ENCODE measurements at regions not wholly inside any gene's neighbourhood (a gene's known extent, or its start where the extent isn't known, plus 50 kb on each side); places are given as distances from the start of the nearest gene placed in this dataset.

GRCh38 chr20:57080796-57081195 lies 185.6 kb downstream of the BMP7 start:
- DNase-seq (ENCODE audit: low read depth in 2 of 2) = no peak

- DNase-seq (ENCODE audit: low read depth in 2 of 2) = no peak
These were observed 184.0 kb downstream of the BMP7 start for GRCh38 chr20:57082357-57082945.

GRCh38 chr20:57083072-57083471 lies 183.4 kb downstream of the BMP7 start:
- no peak for DNase-seq (ENCODE audit: low read depth in 2 of 2)

- no peak for DNase-seq (ENCODE audit: low read depth in 2 of 2)
These were observed 180.4 kb downstream of the BMP7 start for GRCh38 chr20:57086066-57086465.

- no peak for DNase-seq (ENCODE audit: low read depth in 2 of 2)
These were observed 179.3 kb downstream of the BMP7 start for GRCh38 chr20:57087102-57087501.

GRCh38 chr20:57087705-57088104 lies 178.7 kb downstream of the BMP7 start:
- DNase-seq (ENCODE audit: low read depth in 2 of 2) = no peak

- DNase-seq (ENCODE audit: low read depth in 2 of 2) = no peak
These were observed 178.0 kb downstream of the BMP7 start for GRCh38 chr20:57088436-57088835.

GRCh38 chr20:57089699-57090144 lies 176.7 kb downstream of the BMP7 start:
- DNase-seq (ENCODE audit: low read depth in 2 of 2) = no peak

GRCh38 chr20:57090590-57091560 lies 175.6 kb downstream of the BMP7 start:
- no peak for DNase-seq (ENCODE audit: low read depth in 2 of 2)

GRCh38 chr20:57091748-57092111 lies 174.7 kb downstream of the BMP7 start:
- no peak for DNase-seq (ENCODE audit: low read depth in 2 of 2)

- DNase-seq (ENCODE audit: low read depth in 2 of 2) = no peak
These were observed 174.1 kb downstream of the BMP7 start for GRCh38 chr20:57092112-57092899.

GRCh38 chr20:57092900-57093530 lies 173.4 kb downstream of the BMP7 start:
- DNase-seq (ENCODE audit: low read depth in 2 of 2) = no peak

- DNase-seq (ENCODE audit: low read depth in 2 of 2) = no peak
These were observed 172.7 kb downstream of the BMP7 start for GRCh38 chr20:57093766-57094165.

- no peak for DNase-seq (ENCODE audit: low read depth in 2 of 2)
These were observed 172.1 kb downstream of the BMP7 start for GRCh38 chr20:57094252-57094891.

- no peak for DNase-seq (ENCODE audit: low read depth in 2 of 2)
These were observed 171.4 kb downstream of the BMP7 start for GRCh38 chr20:57094991-57095390.

- DNase-seq (ENCODE audit: low read depth in 2 of 2) = no peak
These were observed 171.0 kb downstream of the BMP7 start for GRCh38 chr20:57095426-57095825.

GRCh38 chr20:57097245-57097915 lies 169.1 kb downstream of the BMP7 start:
- no peak for DNase-seq (ENCODE audit: low read depth in 2 of 2)

- no peak for DNase-seq (ENCODE audit: low read depth in 2 of 2)
These were observed 164.3 kb downstream of the BMP7 start for GRCh38 chr20:57102160-57102559.

- no peak for DNase-seq (ENCODE audit: low read depth in 2 of 2)
These were observed 163.9 kb downstream of the BMP7 start for GRCh38 chr20:57102566-57102965.

GRCh38 chr20:57103146-57103800 lies 163.2 kb downstream of the BMP7 start:
- DNase-seq (ENCODE audit: low read depth in 2 of 2) = no peak

Measured in fibroblast of skin of left biceps (primary cell).